ENCODE measurements at regions not wholly inside any gene's neighbourhood (a gene's known extent, or its start where the extent isn't known, plus 50 kb on each side); places are given as distances from the start of the nearest gene placed in this dataset.

DNA sequence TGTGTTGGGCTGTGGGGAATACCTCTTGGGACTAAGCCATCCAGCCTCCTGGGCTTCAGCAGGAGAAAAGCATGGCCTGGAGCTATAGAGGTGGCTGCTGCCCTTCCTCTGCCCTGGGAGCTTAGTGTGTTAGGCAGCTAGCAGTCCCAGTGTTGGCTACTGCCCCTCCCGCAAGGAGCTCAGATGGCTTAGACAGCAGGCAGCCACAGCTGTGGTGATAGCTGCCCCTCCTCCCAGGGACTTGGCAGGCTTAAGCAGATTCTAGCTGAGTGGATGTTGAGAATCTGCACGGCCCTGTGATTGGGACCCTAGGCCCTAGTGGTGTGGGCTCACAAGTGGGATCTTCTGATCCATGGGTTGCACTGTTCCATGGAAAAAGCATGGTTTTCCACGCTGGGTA, 264.5 kb downstream of the TDRD3 start:
- TF ChIP-seq CTCF (IDR thresholded peaks at IDR 0.05) (no peak), POLR2A (IDR thresholded peaks at IDR 0.05) (no peak)

All from Peyer's patch (tissue), 4 donors.